SK-N-SH treated with all-trans-retinoic acid at 6 μM for 48 hours (cell line): ENCODE measurements at regions not wholly inside any gene's neighbourhood (a gene's known extent, or its start where the extent isn't known, plus 50 kb on each side); places are given as distances from the start of the nearest gene placed in this dataset.
"Not testable (repeated sequence)": the region's sequence is repeated elsewhere in the genome, so short reads cannot be mapped to it uniquely, and the experiment has no call there.

Experiments used
- ATAC-seq: fragments of 200-7000 bp; cut with Tn5 transposase; 3 replicates; pipeline ENCODE4 v1.9.1; 2020; ENCODE audit warnings: mild to moderate bottlenecking, moderate library complexity
- ARNTL ChIP-seq: fragments of 450-650 bp; formaldehyde crosslinking; IDR thresholded peaks from 2 replicates; pipeline ENCODE4 v1.5.0; 2020; ENCODE audit warnings: low read depth, mild to moderate bottlenecking, moderate library complexity, borderline replicate concordance
- BACH2 ChIP-seq: fragments of 250-450 bp; sonication (Bioruptor Pico); IDR thresholded peaks from 2 replicates; pipeline ENCODE4 v1.9.0; 2021; ENCODE audit warnings: mild to moderate bottlenecking, borderline replicate concordance
- CREB5 ChIP-seq: fragments of 250-450 bp; sonication (Bioruptor Pico); IDR thresholded peaks from 2 replicates; pipeline ENCODE4 v1.5.1; 2020; ENCODE audit warnings: low read depth, mild to moderate bottlenecking, moderate library complexity
- CSDC2 ChIP-seq: fragments of 250-450 bp; sonication (Bioruptor Pico); IDR thresholded peaks from 2 replicates; pipeline ENCODE4 v1.5.0; 2020; ENCODE audit warnings: mild to moderate bottlenecking, moderate library complexity
- CSRNP3 ChIP-seq: fragments of 250-450 bp; sonication (Bioruptor Pico); IDR thresholded peaks from 2 replicates; pipeline ENCODE4 v1.5.1; 2021; ENCODE audit warnings: mild to moderate bottlenecking, moderate library complexity
- GLIS3 ChIP-seq: fragments of 250-450 bp; sonication (Bioruptor Pico); IDR thresholded peaks from 2 replicates; pipeline ENCODE4 v1.5.0; 2020; ENCODE audit warnings: mild to moderate bottlenecking, moderate library complexity
- ISL1 ChIP-seq: fragments of 250-450 bp; sonication (Bioruptor Pico); IDR thresholded peaks from 2 replicates; pipeline ENCODE4 v2.1.2; 2022; ENCODE audit warnings: mild to moderate bottlenecking, moderate library complexity
- OSR1 ChIP-seq: fragments of 250-450 bp; sonication (Bioruptor Pico); IDR thresholded peaks from 2 replicates; pipeline ENCODE4 v1.8.0; 2022; ENCODE audit warnings: moderate library complexity, mild to moderate bottlenecking, inconsistent platforms
- PATZ1 ChIP-seq: fragments of 250-450 bp; sonication (Bioruptor Pico); IDR thresholded peaks from 2 replicates; pipeline ENCODE4 v1.8.0; 2020; ENCODE audit warnings: mild to moderate bottlenecking, moderate library complexity, borderline replicate concordance
- PPARA ChIP-seq: fragments of 250-450 bp; sonication (Bioruptor Pico); IDR thresholded peaks from 2 replicates; pipeline ENCODE4 v1.5.0; 2020; ENCODE audit warnings: mild to moderate bottlenecking, borderline replicate concordance
- RARB ChIP-seq: fragments of 250-450 bp; sonication (Bioruptor Pico); IDR thresholded peaks from 2 replicates; pipeline ENCODE4 v1.8.0; 2021; ENCODE audit warnings: mild to moderate bottlenecking, moderate library complexity
- SNAI2 ChIP-seq: fragments of 250-450 bp; sonication (Bioruptor Pico); IDR thresholded peaks from 2 replicates; pipeline ENCODE4 v1.5.0; 2020; ENCODE audit warnings: mild to moderate bottlenecking, moderate library complexity
- TCF4 ChIP-seq: fragments of 250-450 bp; sonication (Bioruptor Pico); IDR thresholded peaks from 2 replicates; pipeline ENCODE4 v1.8.0; 2021; ENCODE audit warnings: mild to moderate bottlenecking, moderate library complexity, borderline replicate concordance
- TOX ChIP-seq: fragments of 250-450 bp; sonication (Bioruptor Pico); IDR thresholded peaks from 2 replicates; pipeline ENCODE4 v1.8.0; 2021; ENCODE audit warnings: mild to moderate bottlenecking, moderate library complexity, borderline replicate concordance
- TSHZ2 ChIP-seq: fragments of 250-450 bp; sonication (Bioruptor Pico); IDR thresholded peaks from 2 replicates; pipeline ENCODE4 v1.5.0; 2020; ENCODE audit warnings: mild to moderate bottlenecking, moderate library complexity
- ZC3H10 ChIP-seq: fragments of 250-450 bp; sonication (Bioruptor Pico); IDR thresholded peaks from 2 replicates; pipeline ENCODE4 v1.5.1; 2021; ENCODE audit warnings: mild to moderate bottlenecking, moderate library complexity
- ZNF565 ChIP-seq: fragments of 450-650 bp; formaldehyde crosslinking; conservative IDR thresholded peaks from 2 replicates; pipeline ENCODE4 v1.5.0; 2020; ENCODE audit warnings: low read depth, mild to moderate bottlenecking, moderate library complexity
- ZNF70 ChIP-seq: fragments of 450-650 bp; formaldehyde crosslinking; IDR thresholded peaks from 2 replicates; pipeline ENCODE4 v1.5.0; 2020; ENCODE audit warnings: mild to moderate bottlenecking, moderate library complexity
- TF ChIP-seq, protein P1 (sequence below): fragments of 250-450 bp; sonication (Bioruptor Pico); IDR thresholded peaks from 2 replicates; pipeline ENCODE4 v1.8.0; 2021; ENCODE audit warnings: low read depth, mild to moderate bottlenecking, moderate library complexity, borderline replicate concordance

DNA sequence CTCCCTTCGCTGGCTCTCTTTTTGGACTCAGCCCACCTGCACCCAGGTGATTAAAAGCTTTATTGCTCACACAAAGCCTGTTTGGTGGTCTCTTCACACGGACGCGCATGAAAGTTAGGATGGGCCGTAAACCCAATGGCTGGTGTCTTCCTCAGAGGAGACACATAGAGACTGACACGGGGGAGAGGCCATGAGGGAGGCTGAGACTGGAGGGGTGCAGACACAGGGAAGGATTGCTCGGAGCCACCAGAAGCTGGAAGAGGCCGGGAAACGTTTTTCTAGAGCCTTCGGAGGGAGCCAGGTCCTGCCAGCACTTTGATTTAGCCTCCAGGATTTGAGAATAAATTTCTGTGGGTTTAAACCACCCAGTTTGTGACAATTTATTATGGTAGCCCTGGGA, 274.9 kb downstream of the AGTPBP1 start (continued):
- TF ChIP-seq TSHZ2 (CRISPR knock-in tag) (no peak), CSRNP3 (no peak)

- ATAC-seq = not testable (repeated sequence)
These were observed 283.5 kb downstream of the AGTPBP1 start for GRCh38 chr9:85458114-85458864.

DNA sequence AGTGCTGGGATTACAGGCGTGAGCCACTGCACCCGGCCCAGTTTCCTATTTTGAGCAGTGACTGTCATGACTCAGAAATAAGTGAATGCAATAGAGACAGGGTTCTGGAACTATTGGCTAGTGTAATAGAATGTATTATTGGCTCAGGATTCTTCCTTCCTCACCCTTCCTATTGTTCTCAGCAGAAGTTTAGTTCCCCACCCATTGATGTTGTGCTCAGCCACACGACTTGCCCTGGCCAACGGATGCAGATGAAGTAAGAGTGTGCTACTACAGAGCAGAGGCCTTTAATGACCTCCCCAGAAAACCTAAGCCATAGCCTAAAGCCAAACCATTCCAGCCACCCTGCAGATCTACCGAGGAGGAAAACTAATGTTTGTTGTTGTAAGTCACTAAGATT, 287.9 kb downstream of the AGTPBP1 start:
- TF ChIP-seq ARNTL (no peak), SNAI2 (CRISPR knock-in tag) (no peak), ZNF565 (CRISPR knock-in tag) (no peak), RARB (CRISPR knock-in tag) (no peak), OSR1 (CRISPR knock-in tag) (no peak), CREB5 (CRISPR knock-in tag) (no peak), TSHZ2 (CRISPR knock-in tag) (no peak), PATZ1 (CRISPR knock-in tag) (no peak), TCF4 (CRISPR knock-in tag) (no peak), CSDC2 (no peak), CSRNP3 (no peak), BACH2 (CRISPR knock-in tag) (no peak), ZC3H10 (CRISPR knock-in tag) (no peak), GLIS3 (CRISPR knock-in tag) (no peak)
- no peak for ATAC-seq

DNA sequence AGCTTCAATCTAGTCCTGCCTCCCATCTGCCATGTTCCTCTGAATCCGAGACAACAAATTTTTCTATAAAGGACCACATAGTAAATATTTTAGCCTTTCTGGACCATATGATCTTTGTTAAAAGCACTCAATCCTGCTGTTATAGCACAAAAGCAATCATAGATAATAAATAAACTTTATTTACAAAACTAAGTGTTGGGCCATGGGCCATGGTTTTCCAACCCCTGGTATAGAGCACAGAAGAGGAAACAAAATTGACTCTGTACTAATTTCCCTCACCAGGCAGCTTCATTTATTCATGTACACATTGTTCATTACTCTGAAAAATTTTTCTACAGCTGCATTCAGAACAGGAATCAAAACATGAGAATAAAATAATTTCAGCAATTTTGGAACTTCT, 288.9 kb downstream of the AGTPBP1 start:
- no peak for ATAC-seq
- TF ChIP-seq ISL1 (CRISPR knock-in tag) = no peak
- no peak for TF ChIP-seq ZNF70 (CRISPR knock-in tag)
- no peak for TF ChIP-seq TSHZ2 (CRISPR knock-in tag)
- no peak for TF ChIP-seq TOX (CRISPR knock-in tag)
- no peak for TF ChIP-seq PPARA (CRISPR knock-in tag)
- TF ChIP-seq, protein P1, sequence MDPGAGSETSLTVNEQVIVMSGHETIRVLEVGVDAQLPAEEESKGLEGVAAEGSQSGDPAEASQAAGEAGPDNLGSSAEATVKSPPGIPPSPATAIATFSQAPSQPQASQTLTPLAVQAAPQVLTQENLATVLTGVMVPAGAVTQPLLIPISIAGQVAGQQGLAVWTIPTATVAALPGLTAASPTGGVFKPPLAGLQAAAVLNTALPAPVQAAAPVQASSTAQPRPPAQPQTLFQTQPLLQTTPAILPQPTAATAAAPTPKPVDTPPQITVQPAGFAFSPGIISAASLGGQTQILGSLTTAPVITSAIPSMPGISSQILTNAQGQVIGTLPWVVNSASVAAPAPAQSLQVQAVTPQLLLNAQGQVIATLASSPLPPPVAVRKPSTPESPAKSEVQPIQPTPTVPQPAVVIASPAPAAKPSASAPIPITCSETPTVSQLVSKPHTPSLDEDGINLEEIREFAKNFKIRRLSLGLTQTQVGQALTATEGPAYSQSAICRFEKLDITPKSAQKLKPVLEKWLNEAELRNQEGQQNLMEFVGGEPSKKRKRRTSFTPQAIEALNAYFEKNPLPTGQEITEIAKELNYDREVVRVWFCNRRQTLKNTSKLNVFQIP (CRISPR knock-in tag) = no peak
- no peak for TF ChIP-seq GLIS3 (CRISPR knock-in tag)
